Large intestine (tissue), 3 donors: ENCODE measurements at regions not wholly inside any gene's neighbourhood (a gene's known extent, or its start where the extent isn't known, plus 50 kb on each side); places are given as distances from the start of the nearest gene placed in this dataset.

Experiments used
- DNase-seq, 2 donors: peaks; one replicate each; pipeline versions ENCODE4 v3.0.0 to v3.0.0-alpha.2; 2013
- H3K27ac ChIP-seq: one replicate; pipeline ENCODE4 v1.5.1; 2013; ENCODE audit warnings: low read length
- H3K27me3 ChIP-seq: 2 replicates; pipeline ENCODE4 v1.6.1; 2013; ENCODE audit warnings: low read length; ENCODE audit not compliant: control insufficient read depth, insufficient read depth
- H3K36me3 ChIP-seq: 2 replicates; pipeline ENCODE4 v1.6.1; 2013; ENCODE audit warnings: low read length; ENCODE audit not compliant: control insufficient read depth, insufficient read depth
- H3K4me1 ChIP-seq: one replicate; pipeline ENCODE4 v1.6.1; 2013; ENCODE audit warnings: low read length; ENCODE audit not compliant: control insufficient read depth, insufficient read depth
- H3K4me3 ChIP-seq: one replicate; pipeline ENCODE4 v1.5.1; 2013; ENCODE audit warnings: low read length
- H3K9me3 ChIP-seq: one replicate; pipeline ENCODE4 v1.6.1; 2013; ENCODE audit warnings: mild to moderate bottlenecking, low read depth, low read length, moderate library complexity; ENCODE audit not compliant: control insufficient read depth
- WGBS: methylation state at CpG from one replicate; pipeline ENCODE4 v1.1.5; 2013; ENCODE audit warnings: low lambda C conversion rate; ENCODE audit not compliant: insufficient coverage; 5-methylcytosine and 5-hydroxymethylcytosine counted together

DNA sequence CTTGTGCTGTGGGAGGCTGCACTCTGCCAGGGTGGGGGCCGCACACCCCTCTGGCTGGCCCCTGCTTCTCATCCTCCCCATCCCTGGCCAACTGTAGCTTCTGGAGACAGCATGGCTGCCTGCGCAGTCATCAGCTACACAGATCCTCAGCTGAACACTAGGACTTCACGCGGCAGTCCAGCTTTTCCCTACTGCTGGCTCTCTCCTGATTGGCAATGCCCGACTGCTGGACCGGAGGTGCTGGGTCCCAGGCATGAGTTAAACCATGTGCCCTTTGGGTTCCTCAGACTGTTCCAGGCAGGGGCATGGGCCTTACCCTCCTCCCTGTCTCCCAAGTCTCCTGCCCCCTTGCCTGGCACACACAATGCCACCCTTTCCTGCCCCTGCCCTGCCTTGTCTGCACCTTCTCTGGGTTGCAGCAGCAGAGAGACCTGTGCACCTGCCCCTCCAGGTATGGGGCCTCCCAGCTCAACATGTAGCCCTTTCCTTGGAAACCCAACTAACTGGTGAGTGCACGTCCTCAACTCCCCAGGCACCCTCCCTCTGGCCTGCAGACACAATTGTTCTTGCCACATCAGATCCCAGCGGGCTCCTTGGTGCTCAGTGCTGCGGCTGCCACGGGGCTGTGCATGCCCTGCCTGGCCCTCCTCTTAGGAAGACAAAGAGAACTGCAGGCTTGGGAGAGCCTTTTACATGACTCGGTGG is 1039.2 kb downstream of the TBC1D22A start:
- WGBS, result no CpG with 5 or more reads among the region's 11 CpGs
- no peaks in the 10 kb centered on the region for H3K4me1 ChIP-seq
- no peak for DNase-seq
- H3K4me3 ChIP-seq, result no peak overlapping the region
- no peaks in the 10 kb centered on the region for H3K9me3 ChIP-seq
- H3K27me3 ChIP-seq, result no peaks in the 10 kb centered on the region
- H3K27ac ChIP-seq, result no peak overlapping the region
- H3K36me3 ChIP-seq, result no peaks in the 10 kb centered on the region

DNA sequence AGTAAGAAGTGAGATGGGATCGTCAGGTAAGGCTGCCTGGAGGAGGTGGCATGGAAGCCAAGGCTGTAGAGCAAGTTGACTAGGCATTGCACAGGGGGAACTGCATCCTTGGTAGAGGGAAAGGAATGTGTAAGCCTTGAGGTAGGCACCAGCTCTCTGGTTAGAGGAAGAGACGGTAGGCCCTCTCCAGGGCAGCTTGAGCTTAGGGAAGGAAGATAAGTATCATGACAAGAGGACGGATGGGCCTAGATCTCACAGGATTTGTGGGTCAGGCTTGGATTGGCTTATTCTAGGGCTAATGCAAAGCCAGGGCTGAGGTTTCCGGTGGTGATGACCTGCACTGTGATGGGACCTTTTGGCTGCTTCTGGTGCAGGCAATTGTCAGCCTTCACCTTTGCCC is 1035.8 kb downstream of the TBC1D22A start:
- H3K4me3 ChIP-seq, result no peak overlapping the region
- H3K9me3 ChIP-seq, result no peaks in the 10 kb centered on the region
- no peak overlapping the region for H3K27ac ChIP-seq
- no peaks in the 10 kb centered on the region for H3K27me3 ChIP-seq
- no CpG with 5 or more reads among the region's 4 CpGs for WGBS
- no peak for DNase-seq
- H3K36me3 ChIP-seq, result no peaks in the 10 kb centered on the region
- no peaks in the 10 kb centered on the region for H3K4me1 ChIP-seq

DNA sequence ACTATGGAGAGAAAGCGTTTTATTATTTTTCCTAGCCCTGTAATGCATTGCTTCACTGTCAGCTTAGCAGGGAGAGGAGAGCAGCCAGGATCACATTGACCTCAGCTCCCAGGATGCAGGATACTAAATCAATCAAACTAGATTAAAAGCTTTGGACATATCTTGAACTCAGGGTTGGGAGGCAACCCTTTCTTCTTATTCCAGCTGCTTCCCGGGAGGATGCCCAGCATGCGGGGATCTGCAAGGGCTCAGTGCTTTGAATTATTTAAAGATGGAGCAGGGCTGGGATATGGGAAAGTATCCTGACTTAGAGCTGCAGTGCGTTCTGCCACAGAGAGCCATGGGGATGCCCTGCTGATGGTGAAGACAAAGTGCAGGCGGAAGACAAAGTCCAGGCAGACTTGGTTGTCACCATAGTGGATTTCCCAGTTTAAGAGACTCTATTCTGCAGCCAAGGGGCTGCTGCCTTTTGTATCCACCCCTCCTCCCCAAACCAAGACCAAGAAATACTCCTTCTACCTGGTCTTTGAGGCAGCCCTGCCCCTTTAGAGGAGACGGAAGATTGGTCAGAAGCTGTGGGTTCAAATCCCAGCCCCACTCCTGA is 1035.0 kb downstream of the TBC1D22A start:
- H3K36me3 ChIP-seq, result no peaks in the 10 kb centered on the region
- H3K27ac ChIP-seq, result no peak overlapping the region
- H3K4me1 ChIP-seq, result no peaks in the 10 kb centered on the region
- no peak for DNase-seq
- H3K9me3 ChIP-seq, result no peaks in the 10 kb centered on the region
- WGBS, result 100% methylated on average over 1 of the region's 6 CpGs
- H3K4me3 ChIP-seq, result no peak overlapping the region
- H3K27me3 ChIP-seq, result no peaks in the 10 kb centered on the region

DNA sequence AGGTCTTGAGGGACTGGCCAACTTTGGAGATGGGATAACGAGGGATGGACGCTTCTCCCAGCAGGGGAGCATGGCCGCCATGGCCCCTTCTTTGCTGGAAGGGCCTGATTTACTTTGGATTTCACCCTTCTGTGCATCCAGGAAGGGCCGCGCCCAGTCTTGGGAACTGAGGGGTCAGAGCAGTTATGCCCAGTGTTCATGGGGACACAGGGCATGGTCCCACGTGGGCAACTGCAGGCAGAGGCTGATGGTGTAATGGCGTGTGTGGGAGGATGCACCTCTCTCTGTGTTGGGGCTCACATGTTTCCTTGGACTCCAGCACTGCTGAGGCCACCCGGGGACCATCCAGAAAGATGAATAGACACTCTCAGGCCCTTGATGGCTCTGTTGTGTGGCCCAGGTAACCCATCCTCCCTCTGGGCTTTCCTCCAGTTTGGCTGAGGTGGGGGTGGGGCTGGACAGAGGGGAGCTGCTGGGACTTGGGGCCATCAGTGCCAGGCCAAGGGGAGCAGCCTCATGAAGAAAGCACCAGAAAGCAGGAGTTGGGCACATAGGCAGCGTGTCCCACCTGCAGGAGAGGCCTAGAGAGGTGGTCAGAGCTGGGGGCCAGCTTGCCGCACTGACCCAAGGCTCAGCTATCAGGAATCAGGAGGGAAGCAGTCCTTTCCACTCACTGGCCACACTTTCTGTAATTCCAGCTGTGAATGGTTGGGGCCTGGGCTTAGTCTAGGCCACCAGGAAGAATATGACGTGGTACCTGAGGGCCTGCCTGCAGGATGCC is 1033.9 kb downstream of the TBC1D22A start:
- WGBS, result no CpG with 5 or more reads among the region's 11 CpGs
- H3K9me3 ChIP-seq, result no peaks in the 10 kb centered on the region

DNA sequence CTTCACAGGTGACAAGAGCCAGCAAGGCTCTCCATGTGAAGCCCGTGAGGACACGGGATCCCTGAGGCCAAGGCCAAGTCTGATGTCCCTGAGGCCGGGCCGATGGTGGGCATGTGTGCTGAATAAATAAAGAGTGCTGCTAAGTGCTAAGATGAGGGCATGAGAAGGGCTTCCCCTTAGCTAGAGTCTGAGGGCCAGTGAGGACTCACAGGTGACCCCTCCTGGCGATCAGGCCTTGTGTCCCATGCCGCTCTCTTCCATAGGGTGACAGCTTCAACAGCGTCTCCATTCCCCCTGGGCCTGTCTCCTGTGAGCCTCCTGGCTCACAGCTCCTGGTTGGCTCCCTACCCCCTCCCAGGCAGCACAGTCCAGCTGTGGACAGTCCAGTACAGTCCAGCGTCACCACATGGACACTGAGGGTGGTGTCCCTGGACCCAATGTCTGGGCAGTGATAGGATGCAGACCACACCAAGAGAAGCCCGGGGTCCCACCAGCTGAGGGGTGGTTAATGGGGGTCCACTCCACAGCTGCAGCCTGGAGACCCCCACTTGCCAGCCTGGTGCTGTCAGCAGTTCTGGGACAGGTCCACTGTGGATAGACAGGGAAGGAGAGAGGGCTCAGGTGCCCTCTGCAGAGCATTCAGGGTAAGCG is 1033.2 kb downstream of the TBC1D22A start:
- H3K27ac ChIP-seq, result no peak overlapping the region
- no CpG with 5 or more reads among the region's 10 CpGs for WGBS
- no peak overlapping the region for H3K4me3 ChIP-seq
- H3K27me3 ChIP-seq, result no peaks in the 10 kb centered on the region
- no peaks in the 10 kb centered on the region for H3K9me3 ChIP-seq
- no peaks in the 10 kb centered on the region for H3K4me1 ChIP-seq
- no peak for DNase-seq
- no peaks in the 10 kb centered on the region for H3K36me3 ChIP-seq

More for the DNA sequence above, 1033.9 kb downstream of the TBC1D22A start:
- Histone ChIP-seq H3K36me3 (no peaks in the 10 kb centered on the region), H3K4me3 (no peak overlapping the region), H3K27ac (no peak overlapping the region), H3K4me1 (no peaks in the 10 kb centered on the region), H3K27me3 (no peaks in the 10 kb centered on the region)
- DNase-seq, result no peak

DNA sequence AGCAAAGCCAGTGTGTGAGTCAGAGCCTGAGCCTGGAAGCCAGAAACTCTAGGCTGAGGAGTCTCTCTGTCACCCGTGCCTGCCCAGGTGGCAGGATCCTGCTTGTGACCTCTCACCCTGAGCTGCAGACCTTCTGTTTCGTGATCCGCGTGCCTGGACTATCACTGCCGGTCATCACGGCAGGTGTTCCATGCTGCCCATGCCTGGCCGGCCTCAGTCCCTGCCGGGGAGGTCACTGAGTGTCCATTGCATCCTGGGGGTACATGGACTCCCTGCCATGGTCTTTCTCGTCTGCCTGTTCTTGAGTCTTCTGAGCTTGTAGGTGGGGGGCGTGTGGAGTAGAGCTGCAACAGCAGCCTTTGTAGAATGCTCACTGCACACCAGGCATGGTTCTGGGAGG is 1032.4 kb downstream of the TBC1D22A start:
- DNase-seq, result no peak
- no peak overlapping the region for H3K4me3 ChIP-seq
- H3K36me3 ChIP-seq, result no peaks in the 10 kb centered on the region
- H3K27ac ChIP-seq, result no peak overlapping the region
- WGBS, result no CpG with 5 or more reads among the region's 10 CpGs
- H3K9me3 ChIP-seq, result no peaks in the 10 kb centered on the region
- no peaks in the 10 kb centered on the region for H3K4me1 ChIP-seq
- no peaks in the 10 kb centered on the region for H3K27me3 ChIP-seq

DNA sequence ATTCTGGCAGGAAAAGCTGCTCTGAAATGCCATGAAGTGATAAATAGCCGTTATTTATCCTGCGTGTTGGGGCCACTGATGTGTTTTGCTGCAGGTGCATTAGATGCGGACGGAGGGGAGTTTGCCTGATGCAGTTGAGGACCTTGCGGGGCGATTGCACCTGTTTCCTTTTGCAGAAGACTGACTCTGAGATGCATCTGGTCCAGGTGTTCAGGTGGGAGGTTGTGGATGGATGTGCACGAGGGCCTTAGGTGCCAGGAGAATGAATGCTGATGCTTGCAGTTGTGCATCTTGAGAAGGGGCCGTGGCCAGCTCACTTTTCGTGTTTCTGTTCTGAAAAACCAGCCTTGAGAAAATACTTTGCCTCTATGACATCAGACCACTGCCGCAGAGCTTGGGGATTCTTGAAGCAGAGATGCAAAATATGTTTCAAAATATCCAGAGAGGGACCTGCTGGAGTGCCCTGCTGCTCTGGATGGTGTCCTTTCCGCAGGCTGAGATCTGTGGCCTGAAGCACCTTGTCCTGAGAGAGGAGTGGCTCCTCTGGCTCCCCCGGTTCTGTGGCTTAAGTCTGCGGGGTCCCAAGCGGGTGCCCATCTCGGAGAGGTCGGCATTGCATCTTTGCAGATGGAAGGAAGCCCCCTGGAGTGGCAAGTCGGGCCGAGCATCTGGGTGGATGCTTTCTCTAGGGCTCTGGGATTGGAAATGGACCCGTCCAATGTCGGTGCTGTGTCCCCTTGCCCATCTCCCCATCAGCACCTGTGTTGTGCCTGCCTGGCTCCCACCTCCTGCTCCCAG is 1031.1 kb downstream of the TBC1D22A start:
- H3K36me3 ChIP-seq, result no peaks in the 10 kb centered on the region
- WGBS, result no CpG with 5 or more reads among the region's 20 CpGs
- H3K27me3 ChIP-seq, result no peaks in the 10 kb centered on the region
- no peak overlapping the region for H3K27ac ChIP-seq
- H3K9me3 ChIP-seq, result no peaks in the 10 kb centered on the region
- DNase-seq, result no peak
- H3K4me1 ChIP-seq, result no peaks in the 10 kb centered on the region
- H3K4me3 ChIP-seq, result no peak overlapping the region

DNA sequence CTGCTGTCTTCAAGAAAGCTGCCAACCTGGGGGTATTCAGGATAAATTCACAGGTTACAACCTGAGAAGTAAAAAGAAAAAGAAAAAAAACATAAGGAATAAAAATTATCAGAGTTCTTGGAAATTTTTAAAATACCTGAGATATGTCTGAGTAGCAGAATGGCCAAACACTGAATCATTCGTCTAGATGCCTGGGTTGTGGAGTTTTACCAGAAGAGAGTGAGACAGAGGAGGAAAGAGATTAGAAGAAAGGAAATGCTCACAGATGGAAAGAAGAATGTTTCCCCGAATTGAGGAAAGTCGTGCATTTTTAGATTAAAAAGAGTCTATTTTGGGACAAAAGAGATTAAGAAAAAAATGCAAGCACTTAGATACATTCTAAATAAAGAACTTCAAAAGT is 1026.7 kb downstream of the TBC1D22A start:
- Histone ChIP-seq H3K27me3 (no peaks in the 10 kb centered on the region), H3K27ac (no peak overlapping the region), H3K4me3 (no peak overlapping the region), H3K4me1 (no peaks in the 10 kb centered on the region), H3K9me3 (peaks cover 4% of the 10 kb centered on the region), H3K36me3 (no peaks in the 10 kb centered on the region)
- DNase-seq, result no peak
- 71% methylated on average over 3 of the region's 3 CpGs for WGBS

DNA sequence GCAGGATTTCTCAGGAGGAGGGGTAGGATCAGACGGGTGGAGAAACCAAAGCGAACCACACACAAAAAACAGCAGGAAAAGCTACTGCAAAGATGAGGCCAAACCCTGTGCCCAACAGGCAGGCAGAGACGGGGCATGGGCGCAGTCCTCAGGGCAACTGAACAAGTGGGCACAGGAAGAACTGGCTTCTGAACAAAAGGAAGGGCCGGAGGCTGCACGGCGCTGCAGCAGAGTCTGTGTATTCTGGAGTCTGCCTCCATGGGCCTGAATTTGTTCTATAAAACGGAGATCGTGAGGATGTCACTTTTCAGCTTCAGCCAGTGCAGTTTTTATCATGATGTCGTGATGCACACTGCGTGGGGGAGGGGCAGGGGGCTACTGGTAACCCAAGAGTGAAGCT is 1026.0 kb downstream of the TBC1D22A start:
- no peak overlapping the region for H3K27ac ChIP-seq
- WGBS, result 64% methylated on average over 4 of the region's 11 CpGs
- no peak for DNase-seq

More for the DNA sequence above, 1026.0 kb downstream of the TBC1D22A start:
- Histone ChIP-seq H3K4me1 (no peaks in the 10 kb centered on the region), H3K9me3 (peaks cover 7% of the 10 kb centered on the region), H3K4me3 (no peak overlapping the region), H3K36me3 (no peaks in the 10 kb centered on the region), H3K27me3 (no peaks in the 10 kb centered on the region)
